DND-41 (cell line): ENCODE measurements at regions not wholly inside any gene's neighbourhood (a gene's known extent, or its start where the extent isn't known, plus 50 kb on each side); places are given as distances from the start of the nearest gene placed in this dataset.

ENCODE experiments used
- ATAC-seq: fragments of 200-7000 bp; cut with Tn5 transposase; 3 replicates; pipeline ENCODE4 v1.9.1; 2021; ENCODE audit warnings: low read depth; ENCODE audit not compliant: insufficient read depth
- DNase-seq: peaks from one replicate; pipeline ENCODE4 v3.0.0-alpha.2; 2020
- H2AFZ ChIP-seq: 2 replicates; pipeline ENCODE4 v1.6.0; 2012; ENCODE audit warnings: low read depth, low read length
- H3K27ac ChIP-seq: 2 replicates; pipeline ENCODE4 v1.5.1; 2012; ENCODE audit warnings: low read length, inconsistent platforms
- H3K27me3 ChIP-seq: fragments of 200-600 bp; sonication (generic); 2 replicates; pipeline ENCODE4 v1.6.0; 2012; ENCODE audit warnings: low read length, mild to moderate bottlenecking, inconsistent platforms; ENCODE audit not compliant: insufficient read depth, poor library complexity
- H3K36me3 ChIP-seq: 2 replicates; pipeline ENCODE4 v1.5.1; 2012; ENCODE audit warnings: low read length, inconsistent platforms; ENCODE audit not compliant: insufficient read depth
- H3K4me1 ChIP-seq: 2 replicates; pipeline ENCODE4 v1.5.1; 2012; ENCODE audit warnings: mild to moderate bottlenecking, low read length; ENCODE audit not compliant: insufficient read depth
- H3K4me2 ChIP-seq: 2 replicates; pipeline ENCODE4 v1.6.0; 2012; ENCODE audit warnings: mild to moderate bottlenecking, moderate library complexity, low read length, inconsistent platforms; ENCODE audit not compliant: insufficient read depth
- H3K4me3 ChIP-seq, 2 experiments: fragments of 200-600 bp in 1 of 2; shearing (Covaris generic) in 1 of 2; 2 replicates each; pipeline ENCODE4 v1.5.1; 2012 to 2016; ENCODE audit warnings: inconsistent platforms in 2 of 2, low read length in 2 of 2, mild to moderate bottlenecking in 2 of 2, low read depth in 1 of 2, moderate library complexity in 1 of 2
- H3K79me2 ChIP-seq: 2 replicates; pipeline ENCODE4 v1.6.0; 2012; ENCODE audit warnings: low read length, inconsistent platforms; ENCODE audit not compliant: insufficient read depth
- H3K9ac ChIP-seq: 2 replicates; pipeline ENCODE4 v1.6.0; 2012; ENCODE audit warnings: low read depth, mild to moderate bottlenecking, inconsistent platforms, low read length, moderate library complexity
- H3K9me3 ChIP-seq: 2 replicates; pipeline ENCODE4 v1.5.1; 2012; ENCODE audit warnings: low read length, moderate library complexity, mild to moderate bottlenecking, inconsistent platforms; ENCODE audit not compliant: insufficient read depth, severe bottlenecking
- H4K20me1 ChIP-seq: 2 replicates; pipeline ENCODE4 v1.6.0; 2012; ENCODE audit warnings: low read length; ENCODE audit not compliant: insufficient read depth
- EZH2 ChIP-seq: IDR thresholded peaks from 3 replicates; pipeline ENCODE4 v1.6.1; 2012; ENCODE audit warnings: borderline replicate concordance, low read depth, mild to moderate bottlenecking, moderate library complexity, low read length, inconsistent platforms; ENCODE audit not compliant: severe bottlenecking
- TF ChIP-seq, protein P1 (sequence below): IDR thresholded peaks from 2 replicates; pipeline ENCODE4 v1.5.1; 2012; ENCODE audit warnings: borderline replicate concordance, low read length, moderate library complexity, mild to moderate bottlenecking; ENCODE audit not compliant: poor library complexity, severe bottlenecking; ENCODE audit errors: extremely low read depth

DNA sequence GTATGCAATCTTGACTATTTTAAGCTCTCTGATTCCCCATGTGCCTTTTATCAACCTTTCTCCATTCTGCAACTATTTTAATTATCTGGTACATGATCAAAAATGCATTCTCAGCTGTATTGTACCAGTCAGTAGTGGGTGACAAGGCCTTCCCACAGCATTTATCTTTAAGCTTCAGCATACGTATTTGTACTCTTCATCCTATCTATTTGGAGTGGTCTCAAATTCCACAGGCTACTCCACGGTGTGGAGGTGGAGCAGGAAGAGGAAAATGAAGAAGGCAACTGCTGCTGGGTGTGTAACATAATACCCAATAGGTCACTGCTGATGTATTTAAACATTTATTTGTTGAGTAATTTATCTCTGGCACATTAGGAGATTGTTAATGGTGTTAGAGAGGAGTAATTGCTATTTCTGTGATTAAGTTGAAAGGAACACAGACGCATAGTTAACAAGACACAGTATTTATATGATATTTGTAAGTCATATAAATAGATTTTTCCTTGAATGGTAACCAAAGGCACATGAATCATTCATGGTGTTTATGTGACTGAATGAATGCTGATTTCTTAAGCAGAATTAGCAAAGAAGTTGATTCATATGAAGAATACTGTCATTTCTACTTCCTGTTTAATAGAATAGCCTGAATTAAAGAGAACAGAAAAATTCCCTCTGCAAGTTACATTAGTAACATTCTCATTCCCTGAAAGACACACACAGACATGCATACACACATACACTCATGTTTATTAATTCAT lies 153.8 kb upstream of the NR3C1 start:
- no peak for DNase-seq

DNA sequence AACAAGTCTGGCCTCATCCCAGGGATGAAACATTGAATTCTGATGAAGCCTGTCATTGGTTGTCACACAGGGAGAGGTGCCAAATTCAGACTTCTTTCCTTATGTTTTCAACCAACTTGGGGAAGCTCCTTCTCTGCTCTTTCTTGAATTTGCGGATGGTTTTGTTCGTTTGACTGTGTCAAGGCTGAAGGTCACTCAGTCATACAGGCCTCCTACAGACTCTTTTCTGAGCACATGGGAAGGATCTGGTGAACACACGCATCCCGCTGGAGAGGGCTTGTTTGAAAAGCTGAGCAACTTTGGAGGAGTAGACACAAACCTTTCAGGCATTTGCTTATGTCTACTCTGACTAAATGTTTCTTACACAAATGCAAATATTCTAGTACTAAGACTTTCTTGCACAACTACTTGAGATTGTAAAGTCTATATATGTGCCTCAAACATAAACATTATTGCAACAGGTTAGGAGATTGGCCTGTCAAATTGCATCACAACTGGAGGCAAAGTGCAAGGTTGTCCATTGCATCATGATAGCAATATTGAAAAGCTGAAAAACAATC lies 151.5 kb upstream of the NR3C1 start:
- no peaks in the 10 kb centered on the region for H3K4me1 ChIP-seq
- no peaks in the 10 kb centered on the region for H3K9me3 ChIP-seq
- no peaks in the 10 kb centered on the region for H3K79me2 ChIP-seq
- H3K27ac ChIP-seq, result no peak overlapping the region
- DNase-seq, result no peak
- TF ChIP-seq, protein P1, sequence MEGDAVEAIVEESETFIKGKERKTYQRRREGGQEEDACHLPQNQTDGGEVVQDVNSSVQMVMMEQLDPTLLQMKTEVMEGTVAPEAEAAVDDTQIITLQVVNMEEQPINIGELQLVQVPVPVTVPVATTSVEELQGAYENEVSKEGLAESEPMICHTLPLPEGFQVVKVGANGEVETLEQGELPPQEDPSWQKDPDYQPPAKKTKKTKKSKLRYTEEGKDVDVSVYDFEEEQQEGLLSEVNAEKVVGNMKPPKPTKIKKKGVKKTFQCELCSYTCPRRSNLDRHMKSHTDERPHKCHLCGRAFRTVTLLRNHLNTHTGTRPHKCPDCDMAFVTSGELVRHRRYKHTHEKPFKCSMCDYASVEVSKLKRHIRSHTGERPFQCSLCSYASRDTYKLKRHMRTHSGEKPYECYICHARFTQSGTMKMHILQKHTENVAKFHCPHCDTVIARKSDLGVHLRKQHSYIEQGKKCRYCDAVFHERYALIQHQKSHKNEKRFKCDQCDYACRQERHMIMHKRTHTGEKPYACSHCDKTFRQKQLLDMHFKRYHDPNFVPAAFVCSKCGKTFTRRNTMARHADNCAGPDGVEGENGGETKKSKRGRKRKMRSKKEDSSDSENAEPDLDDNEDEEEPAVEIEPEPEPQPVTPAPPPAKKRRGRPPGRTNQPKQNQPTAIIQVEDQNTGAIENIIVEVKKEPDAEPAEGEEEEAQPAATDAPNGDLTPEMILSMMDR, result no peak
- no peak for TF ChIP-seq EZH2
- H2AFZ ChIP-seq, result no peak overlapping the region
- no peak overlapping the region for H3K4me2 ChIP-seq
- H3K9ac ChIP-seq, result no peak overlapping the region
- H4K20me1 ChIP-seq, result no peaks in the 10 kb centered on the region
- no peak for ATAC-seq
- no peak overlapping the region for H3K4me3 ChIP-seq
- H3K36me3 ChIP-seq, result no peaks in the 10 kb centered on the region
- no peaks in the 10 kb centered on the region for H3K27me3 ChIP-seq

More for the DNA sequence above, 153.8 kb upstream of the NR3C1 start:
- ATAC-seq, result no peak
- Histone ChIP-seq H3K4me2 (no peak overlapping the region), H3K9ac (no peak overlapping the region), H3K27me3 (no peaks in the 10 kb centered on the region), H3K4me3 (no peak overlapping the region), H3K79me2 (no peaks in the 10 kb centered on the region), H3K27ac (no peak overlapping the region), H3K4me1 (no peaks in the 10 kb centered on the region), H4K20me1 (no peaks in the 10 kb centered on the region), H3K9me3 (no peaks in the 10 kb centered on the region), H2AFZ (no peak overlapping the region; the same call in 1 of the 2 replicates), H3K36me3 (no peaks in the 10 kb centered on the region)
- TF ChIP-seq, protein P1, result no peak
- TF ChIP-seq EZH2, result no peak

DNA sequence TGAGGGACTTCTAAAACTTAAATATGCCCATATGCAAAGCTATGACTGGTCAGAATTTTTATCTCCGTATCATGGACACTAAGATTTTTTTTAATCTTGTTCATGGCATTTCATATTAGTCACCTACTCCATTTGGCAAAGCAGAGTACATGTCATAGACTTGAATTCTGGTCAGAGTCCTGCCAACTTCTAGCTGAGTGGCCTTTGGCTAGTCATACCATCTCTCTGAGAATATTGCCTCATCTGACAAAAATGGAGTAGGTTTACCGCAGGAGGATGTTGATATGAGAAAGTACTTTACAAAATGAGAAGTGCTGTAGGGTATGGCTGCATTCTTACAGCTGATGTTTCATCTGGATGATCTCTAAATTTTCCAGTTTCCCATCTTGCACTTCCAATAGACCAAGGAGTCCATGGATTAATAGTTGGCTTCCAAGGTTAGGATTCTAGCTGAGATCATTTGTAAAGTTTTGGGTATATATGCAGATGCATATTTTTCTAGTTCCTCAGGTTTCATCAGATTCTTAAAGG lies 150.8 kb upstream of the NR3C1 start:
- no peak overlapping the region for H2AFZ ChIP-seq
- no peaks in the 10 kb centered on the region for H3K27me3 ChIP-seq
- no peak overlapping the region for H3K4me2 ChIP-seq
- H3K27ac ChIP-seq, result no peak overlapping the region
- no peak for ATAC-seq
- no peaks in the 10 kb centered on the region for H3K4me1 ChIP-seq
- no peak overlapping the region for H3K9ac ChIP-seq
- no peak for DNase-seq
- no peak for TF ChIP-seq EZH2
- no peaks in the 10 kb centered on the region for H3K79me2 ChIP-seq
- no peak overlapping the region for H3K4me3 ChIP-seq
- H3K9me3 ChIP-seq, result no peaks in the 10 kb centered on the region
- H3K36me3 ChIP-seq, result no peaks in the 10 kb centered on the region
- H4K20me1 ChIP-seq, result no peaks in the 10 kb centered on the region

DNA sequence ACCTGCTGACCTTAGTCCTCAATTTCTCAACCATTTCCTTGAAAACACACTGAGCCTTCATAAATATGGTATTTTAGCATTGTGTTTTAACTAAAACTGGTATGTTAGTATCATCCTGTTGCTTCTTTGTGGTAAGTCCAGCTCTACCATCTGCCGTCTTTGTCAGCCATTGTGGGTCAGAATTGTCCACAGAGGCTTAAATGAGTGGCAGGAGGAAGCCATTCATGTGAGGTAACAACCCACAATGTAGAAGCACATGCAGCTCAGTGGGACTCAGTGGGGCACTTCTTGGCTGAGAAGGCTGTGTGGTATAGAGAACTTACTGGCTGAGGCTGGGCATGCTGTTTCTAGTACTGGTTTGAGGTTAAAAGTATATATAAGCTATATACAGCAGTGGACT lies 149.2 kb upstream of the NR3C1 start:
- no peaks in the 10 kb centered on the region for H3K27me3 ChIP-seq
- H3K4me3 ChIP-seq, result no peak overlapping the region
- ATAC-seq, result no peak
- H3K4me2 ChIP-seq, result no peak overlapping the region
- no peaks in the 10 kb centered on the region for H3K4me1 ChIP-seq
- no peak for DNase-seq
- H3K79me2 ChIP-seq, result no peaks in the 10 kb centered on the region
- no peaks in the 10 kb centered on the region for H3K9me3 ChIP-seq
- H3K9ac ChIP-seq, result no peak overlapping the region
- H2AFZ ChIP-seq, result no peak overlapping the region
- TF ChIP-seq EZH2, result no peak
- TF ChIP-seq, protein P1, result no peak
- no peaks in the 10 kb centered on the region for H4K20me1 ChIP-seq
- H3K27ac ChIP-seq, result no peak overlapping the region
- H3K36me3 ChIP-seq, result no peaks in the 10 kb centered on the region
